ENCODE measurements at regions not wholly inside any gene's neighbourhood (a gene's known extent, or its start where the extent isn't known, plus 50 kb on each side); places are given as distances from the start of the nearest gene placed in this dataset.

DNA sequence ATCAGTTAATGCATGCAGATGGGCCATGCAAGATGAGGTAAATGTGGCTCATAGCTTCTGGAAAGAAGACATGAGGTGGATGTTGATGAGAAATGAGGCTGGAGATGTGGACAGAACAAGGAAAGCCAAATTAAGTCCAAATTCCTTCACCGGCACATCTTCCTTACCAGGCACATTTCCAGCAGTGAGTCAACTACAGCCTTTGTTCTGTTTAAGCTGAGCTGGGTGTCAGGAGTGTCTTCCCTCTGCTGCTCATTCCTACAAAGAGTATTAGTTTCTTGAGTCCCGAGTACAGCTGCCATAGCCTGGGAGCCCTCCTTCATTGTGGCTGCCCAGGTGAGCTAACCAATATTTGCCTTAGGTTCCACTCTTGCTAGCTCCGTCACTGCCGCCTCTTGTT lies 945.0 kb downstream of the SLC4A3 start:
- TF ChIP-seq, protein P1, sequence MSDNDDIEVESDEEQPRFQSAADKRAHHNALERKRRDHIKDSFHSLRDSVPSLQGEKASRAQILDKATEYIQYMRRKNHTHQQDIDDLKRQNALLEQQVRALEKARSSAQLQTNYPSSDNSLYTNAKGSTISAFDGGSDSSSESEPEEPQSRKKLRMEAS (CRISPR knock-in tag; IDR thresholded peaks at IDR 0.05): no peak
- TF ChIP-seq, protein P2, sequence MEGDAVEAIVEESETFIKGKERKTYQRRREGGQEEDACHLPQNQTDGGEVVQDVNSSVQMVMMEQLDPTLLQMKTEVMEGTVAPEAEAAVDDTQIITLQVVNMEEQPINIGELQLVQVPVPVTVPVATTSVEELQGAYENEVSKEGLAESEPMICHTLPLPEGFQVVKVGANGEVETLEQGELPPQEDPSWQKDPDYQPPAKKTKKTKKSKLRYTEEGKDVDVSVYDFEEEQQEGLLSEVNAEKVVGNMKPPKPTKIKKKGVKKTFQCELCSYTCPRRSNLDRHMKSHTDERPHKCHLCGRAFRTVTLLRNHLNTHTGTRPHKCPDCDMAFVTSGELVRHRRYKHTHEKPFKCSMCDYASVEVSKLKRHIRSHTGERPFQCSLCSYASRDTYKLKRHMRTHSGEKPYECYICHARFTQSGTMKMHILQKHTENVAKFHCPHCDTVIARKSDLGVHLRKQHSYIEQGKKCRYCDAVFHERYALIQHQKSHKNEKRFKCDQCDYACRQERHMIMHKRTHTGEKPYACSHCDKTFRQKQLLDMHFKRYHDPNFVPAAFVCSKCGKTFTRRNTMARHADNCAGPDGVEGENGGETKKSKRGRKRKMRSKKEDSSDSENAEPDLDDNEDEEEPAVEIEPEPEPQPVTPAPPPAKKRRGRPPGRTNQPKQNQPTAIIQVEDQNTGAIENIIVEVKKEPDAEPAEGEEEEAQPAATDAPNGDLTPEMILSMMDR (IDR thresholded peaks at IDR 0.05): no peak
- TF ChIP-seq CREB1 (CRISPR knock-in tag; IDR thresholded peaks at IDR 0.05): no peak
- TF ChIP-seq TEAD4 (CRISPR knock-in tag; IDR thresholded peaks at IDR 0.05): no peak
- TF ChIP-seq NR3C1 (CRISPR knock-in tag; conservative IDR thresholded peaks at IDR 0.05; ENCODE audit: low read depth): no peak
- TF ChIP-seq ELF4 (CRISPR knock-in tag; IDR thresholded peaks at IDR 0.05; ENCODE audit: low read depth): no peak
- TF ChIP-seq SMAD4 (CRISPR knock-in tag; IDR thresholded peaks at IDR 0.05): no peak

All from WTC11 (cell line).